ENCODE measurements at regions not wholly inside any gene's neighbourhood (a gene's known extent, or its start where the extent isn't known, plus 50 kb on each side); places are given as distances from the start of the nearest gene placed in this dataset.

GRCh38 chr3:110456438-110457138 lies 615.0 kb upstream of the NECTIN3 start:
- no peak for TF ChIP-seq POLR2A (IDR thresholded peaks at IDR 0.05)
- TF ChIP-seq, protein P1, sequence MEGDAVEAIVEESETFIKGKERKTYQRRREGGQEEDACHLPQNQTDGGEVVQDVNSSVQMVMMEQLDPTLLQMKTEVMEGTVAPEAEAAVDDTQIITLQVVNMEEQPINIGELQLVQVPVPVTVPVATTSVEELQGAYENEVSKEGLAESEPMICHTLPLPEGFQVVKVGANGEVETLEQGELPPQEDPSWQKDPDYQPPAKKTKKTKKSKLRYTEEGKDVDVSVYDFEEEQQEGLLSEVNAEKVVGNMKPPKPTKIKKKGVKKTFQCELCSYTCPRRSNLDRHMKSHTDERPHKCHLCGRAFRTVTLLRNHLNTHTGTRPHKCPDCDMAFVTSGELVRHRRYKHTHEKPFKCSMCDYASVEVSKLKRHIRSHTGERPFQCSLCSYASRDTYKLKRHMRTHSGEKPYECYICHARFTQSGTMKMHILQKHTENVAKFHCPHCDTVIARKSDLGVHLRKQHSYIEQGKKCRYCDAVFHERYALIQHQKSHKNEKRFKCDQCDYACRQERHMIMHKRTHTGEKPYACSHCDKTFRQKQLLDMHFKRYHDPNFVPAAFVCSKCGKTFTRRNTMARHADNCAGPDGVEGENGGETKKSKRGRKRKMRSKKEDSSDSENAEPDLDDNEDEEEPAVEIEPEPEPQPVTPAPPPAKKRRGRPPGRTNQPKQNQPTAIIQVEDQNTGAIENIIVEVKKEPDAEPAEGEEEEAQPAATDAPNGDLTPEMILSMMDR (IDR thresholded peaks at IDR 0.05): no peak
